ENCODE measurements at regions not wholly inside any gene's neighbourhood (a gene's known extent, or its start where the extent isn't known, plus 50 kb on each side); places are given as distances from the start of the nearest gene placed in this dataset.

- TF ChIP-seq POLR2A (IDR thresholded peaks at IDR 0.05), result no peak
- TF ChIP-seq POLR2AphosphoS5 (IDR thresholded peaks at IDR 0.05), result no peak
These were observed 74.9 kb upstream of the KLF7 start for GRCh38 chr2:207240649-207241048.
